ENCODE measurements at regions not wholly inside any gene's neighbourhood (a gene's known extent, or its start where the extent isn't known, plus 50 kb on each side); places are given as distances from the start of the nearest gene placed in this dataset.

GRCh38 chr1:203985676-203986075 is 87.2 kb upstream of the SOX13 start:
- no peaks in the 10 kb centered on the region for H3K36me3 ChIP-seq
- no peaks in the 10 kb centered on the region for H3K27me3 ChIP-seq
- H3K4me1 ChIP-seq: no peaks in the 10 kb centered on the region
- TF ChIP-seq POLR2A (IDR thresholded peaks at IDR 0.05) (no peak), CTCF (IDR thresholded peaks at IDR 0.05) (no peak)
- DNase-seq: no peak
- 76 to 92% methylated on average over 2 of the region's 2 CpGs for WGBS, 2 donors
- intact Hi-C loops (cut with DNase I): no loop called here
- H3K9me3 ChIP-seq: no peaks in the 10 kb centered on the region
- H3K27ac ChIP-seq: peak overlapping the region in 1 of 4 donors; percentile 24
- H3K4me3 ChIP-seq: no peak overlapping the region

GRCh38 chr1:203986887-203987461 is 85.9 kb upstream of the SOX13 start:
- TF ChIP-seq CTCF (IDR thresholded peaks at IDR 0.05) (no peak), POLR2A (IDR thresholded peaks at IDR 0.05) (no peak)
- Histone ChIP-seq H3K36me3 (no peaks in the 10 kb centered on the region), H3K27me3 (no peaks in the 10 kb centered on the region), H3K4me1 (no peaks in the 10 kb centered on the region), H3K9me3 (no peaks in the 10 kb centered on the region), H3K4me3 (no peak overlapping the region), H3K27ac (peak overlapping the region in 2 of 4 donors; percentile 26 to 29)
- intact Hi-C loops (cut with DNase I): no loop called here
- WGBS, 2 donors: 65 to 69% methylated on average over 5 of the region's 5 CpGs
- no peak for DNase-seq

GRCh38 chr1:203990118-203990517 is 82.8 kb upstream of the SOX13 start:
- DNase-seq: no peak
- no peak for TF ChIP-seq POLR2A (IDR thresholded peaks at IDR 0.05)
- no peak for TF ChIP-seq CTCF (IDR thresholded peaks at IDR 0.05)
- Histone ChIP-seq H3K4me3 (no peak overlapping the region), H3K4me1 (peaks cover 0 to 2% (median 0%) of the 10 kb centered on the region in 3 donors), H3K27ac (no peak overlapping the region), H3K36me3 (no peaks in the 10 kb centered on the region), H3K27me3 (peaks cover 0 to 16% (median 0%) of the 10 kb centered on the region in 4 donors), H3K9me3 (no peaks in the 10 kb centered on the region)
- WGBS, 2 donors: 46 to 49% methylated on average over 5 to 8 of the region's 8 CpGs
- intact Hi-C loops (cut with DNase I): no loop called here

- no peak overlapping the region for H3K27ac ChIP-seq
- intact Hi-C loops (cut with DNase I): no loop called here
- WGBS, 2 donors: 68 to 79% methylated on average over 2 of the region's 2 CpGs
- H3K27me3 ChIP-seq: peaks cover 0 to 35% (median 0%) of the 10 kb centered on the region in 4 donors
- no peak overlapping the region for H3K4me3 ChIP-seq
- TF ChIP-seq CTCF (IDR thresholded peaks at IDR 0.05) (no peak), POLR2A (IDR thresholded peaks at IDR 0.05) (no peak)
- H3K36me3 ChIP-seq: no peaks in the 10 kb centered on the region
- no peaks in the 10 kb centered on the region for H3K9me3 ChIP-seq
- H3K4me1 ChIP-seq: peaks cover 0 to 13% (median 5%) of the 10 kb centered on the region in 3 donors
- DNase-seq: no peak
These were observed 80.5 kb upstream of the SOX13 start for GRCh38 chr1:203992440-203992839.

- no peak overlapping the region for H3K4me3 ChIP-seq
- no peak for TF ChIP-seq POLR2A (IDR thresholded peaks at IDR 0.05)
- TF ChIP-seq CTCF (IDR thresholded peaks at IDR 0.05): no peak
- no peak overlapping the region for H3K27ac ChIP-seq
- 73 to 89% methylated on average over 4 to 5 of the region's 5 CpGs for WGBS, 2 donors
- no peak for DNase-seq
- peaks cover 0 to 35% (median 0%) of the 10 kb centered on the region in 4 donors for H3K27me3 ChIP-seq
- peaks cover 0 to 13% (median 5%) of the 10 kb centered on the region in 3 donors for H3K4me1 ChIP-seq
- no peaks in the 10 kb centered on the region for H3K9me3 ChIP-seq
- H3K36me3 ChIP-seq: no peaks in the 10 kb centered on the region
- intact Hi-C loops (cut with DNase I): no loop called here
These were observed 79.7 kb upstream of the SOX13 start for GRCh38 chr1:203993256-203993655.

All from esophagus squamous epithelium (tissue), 5 donors.